ENCODE measurements at regions not wholly inside any gene's neighbourhood (a gene's known extent, or its start where the extent isn't known, plus 50 kb on each side); places are given as distances from the start of the nearest gene placed in this dataset.

DNA sequence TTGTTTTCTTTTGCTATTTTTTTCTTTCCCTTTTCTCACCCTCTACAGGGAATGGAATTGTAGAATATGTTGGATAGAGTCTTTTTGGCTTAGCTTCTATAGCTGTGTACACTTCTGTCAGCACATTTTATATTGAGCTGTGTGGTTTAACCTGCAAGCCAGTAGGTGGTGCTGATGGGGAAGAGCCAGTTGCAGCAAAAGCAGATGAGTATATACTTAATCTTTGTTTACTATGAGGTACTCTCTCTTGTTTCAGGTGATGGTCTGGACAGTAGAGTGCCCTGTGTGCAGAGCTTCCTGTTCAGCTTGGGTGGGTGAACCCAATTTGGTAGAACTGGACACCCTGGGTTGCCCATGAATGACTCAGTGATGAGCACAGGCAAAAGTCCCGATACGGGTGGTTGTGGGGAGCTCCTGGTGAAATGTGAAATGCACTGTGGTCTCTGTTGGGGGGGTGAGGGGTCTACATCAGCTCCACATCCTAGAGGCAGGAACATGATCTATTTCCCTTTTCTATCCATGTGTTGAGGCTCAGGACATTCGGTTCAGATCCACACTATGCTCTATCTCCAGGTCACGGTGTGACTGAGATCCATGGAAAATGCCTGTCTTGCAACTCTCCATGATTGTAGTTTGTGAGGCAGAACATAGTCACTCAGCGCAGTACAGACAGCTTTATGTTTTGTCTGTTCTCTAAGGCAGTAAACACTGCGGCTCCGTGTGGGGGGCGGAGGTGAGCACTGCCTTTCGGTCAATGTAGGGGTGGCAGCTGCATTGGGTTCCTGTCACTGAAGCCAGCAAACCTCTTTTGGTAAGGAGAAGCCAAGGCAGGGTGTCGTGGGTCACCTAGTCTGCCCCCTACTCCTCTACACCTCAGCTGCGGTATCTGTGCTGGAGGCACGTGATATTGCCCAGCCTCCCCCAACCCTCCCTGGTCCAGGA is 353.2 kb downstream of the PRR16 start:
- TF ChIP-seq, protein P1, sequence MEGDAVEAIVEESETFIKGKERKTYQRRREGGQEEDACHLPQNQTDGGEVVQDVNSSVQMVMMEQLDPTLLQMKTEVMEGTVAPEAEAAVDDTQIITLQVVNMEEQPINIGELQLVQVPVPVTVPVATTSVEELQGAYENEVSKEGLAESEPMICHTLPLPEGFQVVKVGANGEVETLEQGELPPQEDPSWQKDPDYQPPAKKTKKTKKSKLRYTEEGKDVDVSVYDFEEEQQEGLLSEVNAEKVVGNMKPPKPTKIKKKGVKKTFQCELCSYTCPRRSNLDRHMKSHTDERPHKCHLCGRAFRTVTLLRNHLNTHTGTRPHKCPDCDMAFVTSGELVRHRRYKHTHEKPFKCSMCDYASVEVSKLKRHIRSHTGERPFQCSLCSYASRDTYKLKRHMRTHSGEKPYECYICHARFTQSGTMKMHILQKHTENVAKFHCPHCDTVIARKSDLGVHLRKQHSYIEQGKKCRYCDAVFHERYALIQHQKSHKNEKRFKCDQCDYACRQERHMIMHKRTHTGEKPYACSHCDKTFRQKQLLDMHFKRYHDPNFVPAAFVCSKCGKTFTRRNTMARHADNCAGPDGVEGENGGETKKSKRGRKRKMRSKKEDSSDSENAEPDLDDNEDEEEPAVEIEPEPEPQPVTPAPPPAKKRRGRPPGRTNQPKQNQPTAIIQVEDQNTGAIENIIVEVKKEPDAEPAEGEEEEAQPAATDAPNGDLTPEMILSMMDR (IDR thresholded peaks at IDR 0.05): no peak
- TF ChIP-seq POLR2A (IDR thresholded peaks at IDR 0.05; ENCODE audit: low read depth) (no peak), POLR2AphosphoS5 (IDR thresholded peaks at IDR 0.05) (no peak), EP300 (IDR thresholded peaks at IDR 0.05) (no peak)
